ENCODE measurements at regions not wholly inside any gene's neighbourhood (a gene's known extent, or its start where the extent isn't known, plus 50 kb on each side); places are given as distances from the start of the nearest gene placed in this dataset.

DNA sequence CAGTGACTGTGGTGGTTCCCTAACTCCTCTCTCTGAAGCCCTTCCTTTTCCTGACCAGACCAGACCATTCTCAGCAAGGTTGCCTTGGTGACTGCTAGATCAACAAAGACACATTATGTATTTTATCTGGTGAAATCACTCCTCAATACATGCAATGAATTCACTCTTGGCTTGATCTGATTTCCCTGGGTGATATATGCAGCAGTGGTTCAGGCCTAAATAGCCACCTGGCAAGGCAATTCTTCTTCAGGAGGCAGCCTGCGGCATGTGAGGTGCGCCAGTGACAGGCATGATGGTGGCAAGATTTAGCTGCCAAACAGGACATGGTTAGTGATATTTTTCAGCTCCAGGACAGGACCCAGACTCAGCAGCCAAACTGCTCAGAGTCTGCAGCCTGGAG, 350.3 kb upstream of the CCDC196 start:
- Histone ChIP-seq H3K9ac (ENCODE audit: low read length) (no peak overlapping the region), H3K27ac (ENCODE audit: low read depth, low read length) (no peak overlapping the region), H3K36me3 (ENCODE audit: control insufficient read depth, insufficient read depth, low read length) (no peaks in the 10 kb centered on the region), H3K27me3 (ENCODE audit: control insufficient read depth, insufficient read depth, low read length) (no peaks in the 10 kb centered on the region), H3K9me3 (ENCODE audit: control insufficient read depth, insufficient read depth, low read depth, low read length) (no peaks in the 10 kb centered on the region), H3K4me1 (ENCODE audit: control insufficient read depth, insufficient read depth, low read length) (no peaks in the 10 kb centered on the region), H3K4me3 (ENCODE audit: low read depth, low read length) (no peak overlapping the region)

DNA sequence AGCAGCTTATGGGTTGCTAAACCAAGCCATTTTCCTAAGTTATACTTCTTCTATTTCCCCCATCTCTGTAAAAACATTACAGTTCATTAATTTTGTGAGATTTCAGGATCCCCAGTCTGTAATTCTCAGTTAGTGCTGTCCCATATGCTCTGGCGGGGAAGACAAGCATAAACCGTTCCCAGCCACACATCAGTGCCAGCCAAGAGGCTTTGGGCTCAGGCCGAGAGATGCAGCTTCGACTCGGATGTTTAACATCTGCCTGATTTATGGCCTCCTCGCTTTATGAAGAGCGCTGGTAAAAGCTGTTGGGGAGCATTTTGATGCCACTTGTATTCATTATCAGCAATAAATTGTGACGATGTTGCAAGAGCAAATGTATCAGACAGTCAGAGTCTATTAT, 349.1 kb upstream of the CCDC196 start:
- no peak overlapping the region for H3K4me3 ChIP-seq (ENCODE audit: low read depth, low read length)
- H3K4me1 ChIP-seq (ENCODE audit: control insufficient read depth, insufficient read depth, low read length): no peaks in the 10 kb centered on the region
- no peaks in the 10 kb centered on the region for H3K9me3 ChIP-seq (ENCODE audit: control insufficient read depth, insufficient read depth, low read depth, low read length)
- no peak overlapping the region for H3K27ac ChIP-seq (ENCODE audit: low read depth, low read length)
- H3K36me3 ChIP-seq (ENCODE audit: control insufficient read depth, insufficient read depth, low read length): no peaks in the 10 kb centered on the region
- H3K9ac ChIP-seq (ENCODE audit: low read length): no peak overlapping the region
- no peaks in the 10 kb centered on the region for H3K27me3 ChIP-seq (ENCODE audit: control insufficient read depth, insufficient read depth, low read length)

DNA sequence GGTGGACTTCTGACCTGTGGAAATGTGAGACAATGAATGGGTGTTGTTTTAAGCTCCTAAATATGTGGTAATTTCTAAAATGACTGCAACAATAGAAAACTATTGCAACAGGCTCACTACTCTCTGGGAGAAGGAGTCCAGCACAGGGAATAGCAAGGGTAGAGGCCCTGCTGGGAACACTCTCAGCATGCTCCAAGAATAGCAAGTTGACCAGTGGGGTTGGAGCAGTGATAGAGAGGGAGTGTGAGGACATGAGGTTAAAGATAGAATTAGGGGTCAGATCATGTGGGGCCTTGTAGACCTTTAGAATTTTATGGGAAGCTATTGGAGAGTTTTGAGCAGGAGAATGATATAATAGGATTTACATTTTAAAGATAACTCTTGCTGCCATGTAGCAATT, 346.7 kb upstream of the CCDC196 start:
- no peak overlapping the region for H3K4me3 ChIP-seq (ENCODE audit: low read depth, low read length)
- 0 out of 2 replicates have a peak, but pooled peaks cover 4% of the 10 kb centered on the region for H3K4me1 ChIP-seq (ENCODE audit: control insufficient read depth, insufficient read depth, low read length)
- H3K27me3 ChIP-seq (ENCODE audit: control insufficient read depth, insufficient read depth, low read length): no peaks in the 10 kb centered on the region
- H3K27ac ChIP-seq (ENCODE audit: low read depth, low read length): no peak overlapping the region
- H3K36me3 ChIP-seq (ENCODE audit: control insufficient read depth, insufficient read depth, low read length): no peaks in the 10 kb centered on the region
- H3K9me3 ChIP-seq (ENCODE audit: control insufficient read depth, insufficient read depth, low read depth, low read length): no peaks in the 10 kb centered on the region
- H3K9ac ChIP-seq (ENCODE audit: low read length): no peak overlapping the region

DNA sequence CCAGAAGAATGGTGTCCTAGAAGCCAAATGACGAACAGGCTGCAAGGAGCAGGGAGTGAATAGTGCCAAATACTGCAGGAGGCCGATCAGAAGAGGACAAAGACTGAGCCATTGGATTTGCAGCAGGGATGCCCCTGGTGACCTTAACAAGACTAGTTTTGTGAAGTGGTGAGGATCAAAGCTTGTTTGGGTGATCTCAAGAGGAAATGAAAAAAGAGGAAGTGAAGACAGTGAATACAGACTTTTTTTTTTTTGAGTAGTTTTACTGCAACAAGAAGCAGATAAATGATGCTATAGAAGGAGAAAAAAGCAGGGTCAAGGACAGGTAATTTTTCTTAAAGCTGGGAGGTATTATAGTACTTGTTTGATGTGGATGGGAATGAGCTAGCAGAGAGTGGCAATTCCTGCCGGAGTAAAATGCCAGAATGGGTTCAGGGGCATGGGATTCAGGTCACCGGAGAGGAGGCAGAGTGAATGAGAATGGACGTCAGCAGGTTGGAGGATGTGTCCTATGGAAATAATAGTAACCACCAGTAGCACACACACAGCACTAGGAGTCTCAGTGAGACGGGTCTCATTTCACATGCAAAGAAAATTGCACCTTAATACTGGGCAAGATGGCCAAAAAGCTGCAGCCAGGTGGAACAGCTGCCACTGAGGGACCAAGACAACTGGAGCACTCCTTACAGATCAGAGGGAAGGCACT, 345.8 kb upstream of the CCDC196 start:
- Histone ChIP-seq H3K9me3 (ENCODE audit: control insufficient read depth, insufficient read depth, low read depth, low read length) (peaks cover 3% of the 10 kb centered on the region; the same call in 1 of the 2 replicates), H3K4me3 (ENCODE audit: low read depth, low read length) (no peak overlapping the region), H3K27ac (ENCODE audit: low read depth, low read length) (no peak overlapping the region), H3K36me3 (ENCODE audit: control insufficient read depth, insufficient read depth, low read length) (no peaks in the 10 kb centered on the region), H3K4me1 (ENCODE audit: control insufficient read depth, insufficient read depth, low read length) (0 out of 2 replicates have a peak, but pooled peaks cover 4% of the 10 kb centered on the region), H3K27me3 (ENCODE audit: control insufficient read depth, insufficient read depth, low read length) (no peaks in the 10 kb centered on the region), H3K9ac (ENCODE audit: low read length) (no peak overlapping the region)

DNA sequence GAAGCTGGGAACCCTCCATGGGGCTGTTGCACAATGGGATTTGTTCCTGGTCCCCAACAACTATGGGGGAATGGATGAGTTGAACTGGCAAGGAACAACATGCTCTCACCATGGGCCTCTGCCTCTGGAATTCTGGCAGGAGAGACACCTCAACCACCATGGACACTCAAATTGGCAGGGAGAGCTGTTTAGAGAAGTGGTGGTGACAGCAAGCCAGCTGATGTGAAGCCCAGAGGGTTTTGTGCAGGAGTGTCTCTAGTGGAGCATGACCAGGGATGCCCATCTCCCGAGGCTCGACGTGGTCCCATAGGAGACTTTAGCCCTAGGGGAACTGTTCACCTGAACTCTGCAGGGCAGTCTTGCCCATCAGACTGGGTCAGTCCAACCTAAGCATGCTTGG, 345.2 kb upstream of the CCDC196 start:
- H3K4me1 ChIP-seq (ENCODE audit: control insufficient read depth, insufficient read depth, low read length): 0 out of 2 replicates have a peak, but pooled peaks cover 4% of the 10 kb centered on the region
- H3K36me3 ChIP-seq (ENCODE audit: control insufficient read depth, insufficient read depth, low read length): no peaks in the 10 kb centered on the region
- no peak overlapping the region for H3K9ac ChIP-seq (ENCODE audit: low read length)
- no peak overlapping the region for H3K4me3 ChIP-seq (ENCODE audit: low read depth, low read length)
- peaks cover 7% of the 10 kb centered on the region; the same call in 1 of the 2 replicates for H3K9me3 ChIP-seq (ENCODE audit: control insufficient read depth, insufficient read depth, low read depth, low read length)
- no peak overlapping the region for H3K27ac ChIP-seq (ENCODE audit: low read depth, low read length)
- H3K27me3 ChIP-seq (ENCODE audit: control insufficient read depth, insufficient read depth, low read length): no peaks in the 10 kb centered on the region

DNA sequence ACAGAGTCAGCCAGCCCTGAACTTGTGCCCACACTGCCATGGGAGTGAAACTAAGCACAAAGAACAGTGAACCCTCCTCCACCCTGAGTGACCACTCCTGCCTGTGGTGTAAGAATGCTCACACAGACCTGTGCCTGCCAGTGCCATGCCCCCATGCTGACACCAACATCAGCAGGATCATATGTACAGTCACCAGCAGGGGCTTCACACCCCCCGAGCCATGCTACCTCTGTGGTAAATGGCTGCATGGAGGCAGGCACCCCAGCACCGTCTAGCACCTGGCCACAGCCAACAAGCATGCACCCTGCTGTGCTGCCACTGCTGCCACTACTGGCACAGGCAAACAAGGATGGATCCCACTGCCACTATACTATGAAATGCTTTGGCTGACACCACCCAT, 344.4 kb upstream of the CCDC196 start:
- peaks cover 7% of the 10 kb centered on the region; the same call in 1 of the 2 replicates for H3K9me3 ChIP-seq (ENCODE audit: control insufficient read depth, insufficient read depth, low read depth, low read length)
- no peak overlapping the region for H3K27ac ChIP-seq (ENCODE audit: low read depth, low read length)
- H3K4me3 ChIP-seq (ENCODE audit: low read depth, low read length): no peak overlapping the region
- no peaks in the 10 kb centered on the region for H3K36me3 ChIP-seq (ENCODE audit: control insufficient read depth, insufficient read depth, low read length)
- H3K27me3 ChIP-seq (ENCODE audit: control insufficient read depth, insufficient read depth, low read length): no peaks in the 10 kb centered on the region
- H3K9ac ChIP-seq (ENCODE audit: low read length): no peak overlapping the region
- H3K4me1 ChIP-seq (ENCODE audit: control insufficient read depth, insufficient read depth, low read length): 0 out of 2 replicates have a peak, but pooled peaks cover 4% of the 10 kb centered on the region

DNA sequence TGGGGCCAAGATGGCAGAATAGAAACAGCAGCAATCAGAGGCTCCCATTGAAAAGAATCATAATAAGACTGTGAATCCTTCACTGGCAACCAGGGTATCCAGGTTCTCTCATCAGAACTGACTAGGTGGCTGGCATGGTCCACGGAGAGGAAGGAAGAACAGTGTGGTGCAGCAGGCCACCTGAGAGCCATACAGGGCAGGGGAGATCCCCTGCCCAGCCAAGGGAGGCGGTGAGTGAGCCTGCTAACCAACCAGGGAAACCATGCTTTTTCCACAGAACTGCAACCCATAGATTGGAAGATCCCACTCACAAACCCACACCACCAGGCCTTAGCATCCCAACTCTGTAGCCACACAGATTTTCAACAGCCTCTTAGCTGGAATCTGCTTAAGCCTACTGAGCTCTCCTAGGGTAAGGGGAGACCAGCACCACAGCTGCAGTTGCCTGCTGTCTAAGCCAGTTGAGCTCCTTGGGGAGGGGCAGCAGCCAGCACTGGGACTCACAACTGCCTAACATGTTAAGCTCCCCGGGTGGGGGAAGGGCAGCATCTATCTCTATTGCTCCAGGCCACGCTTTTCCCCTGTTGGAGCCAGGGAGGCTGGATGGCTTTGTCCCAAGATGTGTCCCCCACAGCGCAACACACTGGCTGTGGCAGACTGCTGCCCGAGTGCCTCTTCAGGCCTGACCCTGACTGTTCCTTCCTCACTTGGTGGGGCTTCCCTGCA, 342.6 kb upstream of the CCDC196 start:
- Histone ChIP-seq H3K27ac (ENCODE audit: low read depth, low read length) (no peak overlapping the region), H3K27me3 (ENCODE audit: control insufficient read depth, insufficient read depth, low read length) (no peaks in the 10 kb centered on the region), H3K9me3 (ENCODE audit: control insufficient read depth, insufficient read depth, low read depth, low read length) (peaks cover 7% of the 10 kb centered on the region; the same call in 1 of the 2 replicates), H3K4me3 (ENCODE audit: low read depth, low read length) (no peak overlapping the region), H3K9ac (ENCODE audit: low read length) (no peak overlapping the region), H3K4me1 (ENCODE audit: control insufficient read depth, insufficient read depth, low read length) (0 out of 2 replicates have a peak, but pooled peaks cover 4% of the 10 kb centered on the region), H3K36me3 (ENCODE audit: control insufficient read depth, insufficient read depth, low read length) (no peaks in the 10 kb centered on the region)

DNA sequence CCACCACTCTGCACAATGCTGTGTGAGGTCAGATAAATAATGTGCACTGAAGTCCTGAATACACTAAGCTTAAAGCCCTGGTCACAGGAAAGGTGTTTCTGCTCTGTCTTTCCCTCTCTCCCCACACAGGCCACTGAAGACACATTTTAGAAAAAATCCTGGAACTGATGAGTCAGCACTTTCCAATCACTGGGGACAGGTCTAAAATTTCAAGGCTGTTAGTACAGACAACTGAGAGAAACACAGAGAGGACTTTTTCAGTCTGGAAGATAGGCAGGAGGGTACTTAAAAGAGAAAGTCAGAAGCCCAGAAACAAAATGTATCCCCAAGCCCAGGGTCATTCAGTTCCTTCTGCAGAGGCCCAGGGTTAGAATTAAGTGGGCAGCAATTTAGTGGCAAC, 333.9 kb upstream of the CCDC196 start:
- Histone ChIP-seq H3K9me3 (ENCODE audit: control insufficient read depth, insufficient read depth, low read depth, low read length) (no peaks in the 10 kb centered on the region), H3K9ac (ENCODE audit: low read length) (no peak overlapping the region), H3K4me3 (ENCODE audit: low read depth, low read length) (no peak overlapping the region), H3K36me3 (ENCODE audit: control insufficient read depth, insufficient read depth, low read length) (no peaks in the 10 kb centered on the region), H3K27ac (ENCODE audit: low read depth, low read length) (no peak overlapping the region), H3K27me3 (ENCODE audit: control insufficient read depth, insufficient read depth, low read length) (no peaks in the 10 kb centered on the region), H3K4me1 (ENCODE audit: control insufficient read depth, insufficient read depth, low read length) (no peaks in the 10 kb centered on the region)

DNA sequence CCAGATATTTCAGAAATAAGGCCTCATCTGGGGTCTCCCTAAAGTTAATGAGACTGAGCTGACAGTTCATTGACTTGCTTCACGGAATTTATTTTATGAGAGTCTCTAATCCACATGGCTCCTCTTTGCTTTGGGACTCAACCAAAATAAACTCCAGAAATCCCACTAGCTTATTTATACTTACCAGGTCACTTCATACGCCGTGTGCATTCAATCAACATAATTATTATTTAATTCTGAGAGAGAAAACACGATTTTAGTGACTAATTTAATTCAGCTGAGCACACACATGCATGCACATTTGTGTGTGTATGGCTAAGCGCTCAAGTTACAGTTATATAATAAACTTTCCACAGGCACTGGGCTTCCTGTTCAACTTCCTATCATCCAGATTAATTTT, 333.4 kb upstream of the CCDC196 start:
- Histone ChIP-seq H3K36me3 (ENCODE audit: control insufficient read depth, insufficient read depth, low read length) (no peaks in the 10 kb centered on the region), H3K4me1 (ENCODE audit: control insufficient read depth, insufficient read depth, low read length) (no peaks in the 10 kb centered on the region), H3K27me3 (ENCODE audit: control insufficient read depth, insufficient read depth, low read length) (no peaks in the 10 kb centered on the region), H3K9ac (ENCODE audit: low read length) (no peak overlapping the region), H3K4me3 (ENCODE audit: low read depth, low read length) (no peak overlapping the region), H3K9me3 (ENCODE audit: control insufficient read depth, insufficient read depth, low read depth, low read length) (no peaks in the 10 kb centered on the region), H3K27ac (ENCODE audit: low read depth, low read length) (no peak overlapping the region)

DNA sequence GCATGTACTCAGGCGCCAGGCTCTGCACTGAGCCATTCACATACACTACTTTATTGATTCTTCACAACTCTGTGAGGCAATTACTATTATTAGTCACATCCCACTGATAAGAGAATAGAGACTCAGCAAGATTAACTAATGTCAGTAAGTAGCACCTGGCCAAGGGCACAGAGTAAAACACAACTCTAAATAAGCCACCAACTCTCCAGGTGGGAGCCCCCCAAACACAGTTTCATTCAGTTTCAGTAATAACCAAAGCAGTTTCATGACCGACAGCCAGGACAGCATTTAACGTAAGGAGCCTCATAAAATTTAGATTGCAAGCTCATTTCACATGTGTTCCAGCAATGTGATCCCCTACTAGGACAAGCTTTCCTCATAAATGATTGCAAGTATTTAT, 323.1 kb upstream of the CCDC196 start:
- Histone ChIP-seq H3K27ac (ENCODE audit: low read depth, low read length) (no peak overlapping the region), H3K9ac (ENCODE audit: low read length) (no peak overlapping the region), H3K36me3 (ENCODE audit: control insufficient read depth, insufficient read depth, low read length) (no peaks in the 10 kb centered on the region), H3K4me1 (ENCODE audit: control insufficient read depth, insufficient read depth, low read length) (no peaks in the 10 kb centered on the region), H3K9me3 (ENCODE audit: control insufficient read depth, insufficient read depth, low read depth, low read length) (no peaks in the 10 kb centered on the region), H3K27me3 (ENCODE audit: control insufficient read depth, insufficient read depth, low read length) (no peaks in the 10 kb centered on the region), H3K4me3 (ENCODE audit: low read depth, low read length) (no peak overlapping the region)

DNA sequence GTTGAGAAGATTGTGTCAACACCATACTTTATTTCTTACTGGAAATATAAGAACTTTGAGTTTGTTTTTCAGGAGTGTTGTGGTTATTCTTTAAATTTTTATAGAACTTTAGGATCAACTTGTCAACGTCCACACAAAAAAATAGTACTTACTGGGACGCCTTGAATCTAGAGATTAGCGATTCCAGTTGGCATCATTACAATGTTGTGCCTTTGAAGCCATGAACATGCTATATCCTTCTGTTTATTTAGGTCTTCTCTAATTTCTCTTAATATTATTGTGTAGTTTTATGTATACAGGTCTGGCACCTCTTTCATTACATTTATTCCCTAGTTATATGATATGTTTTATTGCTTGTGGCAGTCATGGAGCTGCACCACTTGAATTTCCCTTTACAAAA, 320.8 kb upstream of the CCDC196 start:
- no peaks in the 10 kb centered on the region for H3K36me3 ChIP-seq (ENCODE audit: control insufficient read depth, insufficient read depth, low read length)
- H3K27ac ChIP-seq (ENCODE audit: low read depth, low read length): no peak overlapping the region
- no peaks in the 10 kb centered on the region for H3K9me3 ChIP-seq (ENCODE audit: control insufficient read depth, insufficient read depth, low read depth, low read length)
- H3K27me3 ChIP-seq (ENCODE audit: control insufficient read depth, insufficient read depth, low read length): no peaks in the 10 kb centered on the region
- H3K9ac ChIP-seq (ENCODE audit: low read length): no peak overlapping the region
- H3K4me3 ChIP-seq (ENCODE audit: low read depth, low read length): no peak overlapping the region
- no peaks in the 10 kb centered on the region for H3K4me1 ChIP-seq (ENCODE audit: control insufficient read depth, insufficient read depth, low read length)
